ENCODE measurements at regions not wholly inside any gene's neighbourhood (a gene's known extent, or its start where the extent isn't known, plus 50 kb on each side); places are given as distances from the start of the nearest gene placed in this dataset.

GRCh38 chr11:70881948-70882715 lies 370.2 kb downstream of the SHANK2 start:
- Mint-ChIP-seq H3K4me3 (ENCODE audit: unreplicated experiment) (no peak overlapping the region), H3K36me3 (ENCODE audit: insufficient read depth, unreplicated experiment) (peaks cover 52% of the 10 kb centered on the region), H3K4me1 (ENCODE audit: low read depth, unreplicated experiment) (no peaks in the 10 kb centered on the region), H3K9me3 (ENCODE audit: unreplicated experiment) (no peaks in the 10 kb centered on the region), H3K27me3 (ENCODE audit: insufficient read depth, unreplicated experiment) (no peaks in the 10 kb centered on the region), H3K27ac (ENCODE audit: unreplicated experiment) (no peak overlapping the region)
- CTCF ChIA-PET: no interaction called here
- BruUV-seq (replicated peaks): no TSS peak
- Histone ChIP-seq H3K4me1 (no peaks in the 10 kb centered on the region), H3K9me3 (no peaks in the 10 kb centered on the region), H3K27me3 (replicated peaks; ENCODE audit: control insufficient read depth, insufficient read depth, low read length) (no peaks in the 10 kb centered on the region), H3K4me3 (ENCODE audit: low read depth, low read length) (no peak overlapping the region), H3K36me3 (ENCODE audit: control insufficient read depth, insufficient read depth, low read length) (0 out of 2 replicates have a peak, but pooled peaks cover 2% of the 10 kb centered on the region)
- intact Hi-C loops (cut with micrococcal nuclease; ENCODE audit: unreplicated experiment): no loop called here
- TF ChIP-seq CTCF (IDR thresholded peaks at IDR 0.05; ENCODE audit: insufficient read depth in 1 of 2, low read depth in 1 of 2, low read length in 1 of 2, severe bottlenecking in 1 of 2, unreplicated experiment in 1 of 2): no peak
- DNase-seq: no peak
- POLR2A ChIA-PET: no interaction called here

- intact Hi-C loops (cut with micrococcal nuclease; ENCODE audit: unreplicated experiment): no loop called here
- ChIA-PET CTCF (no interaction called here), POLR2A (no interaction called here)
- H3K4me1 ChIP-seq: no peaks in the 10 kb centered on the region
- H3K9me3 Mint-ChIP-seq (ENCODE audit: unreplicated experiment): no peaks in the 10 kb centered on the region
- TF ChIP-seq CTCF (IDR thresholded peaks at IDR 0.05; ENCODE audit: insufficient read depth in 1 of 2, low read depth in 1 of 2, low read length in 1 of 2, severe bottlenecking in 1 of 2, unreplicated experiment in 1 of 2): no peak
- H3K27ac Mint-ChIP-seq (ENCODE audit: unreplicated experiment): no peak overlapping the region
- peaks cover 56% of the 10 kb centered on the region for H3K36me3 Mint-ChIP-seq (ENCODE audit: insufficient read depth, unreplicated experiment)
- no peaks in the 10 kb centered on the region for H3K4me1 Mint-ChIP-seq (ENCODE audit: low read depth, unreplicated experiment)
- BruUV-seq (replicated peaks): no TSS peak
- no peaks in the 10 kb centered on the region for H3K27me3 Mint-ChIP-seq (ENCODE audit: insufficient read depth, unreplicated experiment)
- H3K9me3 ChIP-seq: no peaks in the 10 kb centered on the region
- no peak overlapping the region for H3K4me3 Mint-ChIP-seq (ENCODE audit: unreplicated experiment)
- H3K36me3 ChIP-seq (ENCODE audit: control insufficient read depth, insufficient read depth, low read length): 0 out of 2 replicates have a peak, but pooled peaks cover 2% of the 10 kb centered on the region
- no peak for DNase-seq
- no peaks in the 10 kb centered on the region for H3K27me3 ChIP-seq (replicated peaks; ENCODE audit: control insufficient read depth, insufficient read depth, low read length)
- H3K4me3 ChIP-seq (ENCODE audit: low read depth, low read length): no peak overlapping the region
These were observed 369.7 kb downstream of the SHANK2 start for GRCh38 chr11:70882716-70883085.

GRCh38 chr11:70883323-70883940 lies 368.9 kb downstream of the SHANK2 start:
- H3K36me3 ChIP-seq (ENCODE audit: control insufficient read depth, insufficient read depth, low read length): peaks cover 4% of the 10 kb centered on the region; the same call in 1 of the 2 replicates
- no peak for DNase-seq
- CTCF ChIA-PET: no interaction called here
- Mint-ChIP-seq H3K9me3 (ENCODE audit: unreplicated experiment) (no peaks in the 10 kb centered on the region), H3K36me3 (ENCODE audit: insufficient read depth, unreplicated experiment) (peaks cover 63% of the 10 kb centered on the region), H3K27ac (ENCODE audit: unreplicated experiment) (peak overlapping the region; percentile 18), H3K4me3 (ENCODE audit: unreplicated experiment) (no peak overlapping the region), H3K4me1 (ENCODE audit: low read depth, unreplicated experiment) (no peaks in the 10 kb centered on the region), H3K27me3 (ENCODE audit: insufficient read depth, unreplicated experiment) (no peaks in the 10 kb centered on the region)
- H3K4me1 ChIP-seq: no peaks in the 10 kb centered on the region
- no TSS peak for BruUV-seq (replicated peaks)
- POLR2A ChIA-PET: no interaction called here
- H3K27me3 ChIP-seq (replicated peaks; ENCODE audit: control insufficient read depth, insufficient read depth, low read length): no peaks in the 10 kb centered on the region
- no peaks in the 10 kb centered on the region for H3K9me3 ChIP-seq
- intact Hi-C loops (cut with micrococcal nuclease; ENCODE audit: unreplicated experiment): no loop called here
- no peak for TF ChIP-seq CTCF (IDR thresholded peaks at IDR 0.05; ENCODE audit: insufficient read depth in 1 of 2, low read depth in 1 of 2, low read length in 1 of 2, severe bottlenecking in 1 of 2, unreplicated experiment in 1 of 2)
- no peak overlapping the region for H3K4me3 ChIP-seq (ENCODE audit: low read depth, low read length)

Data from Caco-2 (cell line).